ENCODE measurements at regions not wholly inside any gene's neighbourhood (a gene's known extent, or its start where the extent isn't known, plus 50 kb on each side); places are given as distances from the start of the nearest gene placed in this dataset.

DNA sequence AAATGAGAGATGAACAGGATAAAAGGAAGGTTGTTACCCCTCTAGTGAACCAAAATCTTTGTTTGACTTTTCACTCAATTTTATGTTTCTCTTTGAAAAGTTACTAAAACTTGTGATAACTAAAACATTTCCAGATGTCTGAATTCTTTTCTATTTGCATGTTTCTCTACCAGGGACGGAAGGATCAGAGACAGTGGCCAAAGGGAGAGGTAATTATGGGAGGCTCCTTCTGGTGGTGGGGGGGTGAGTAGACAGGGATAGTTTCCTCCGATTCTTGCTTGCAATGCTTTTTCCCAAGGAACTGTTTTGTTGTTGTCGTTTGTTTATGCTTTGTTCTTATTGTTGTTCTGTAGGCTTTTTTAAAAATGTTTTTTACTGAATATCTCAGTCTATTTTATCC lies 374.8 kb downstream of the INHBA start:
- no peak for TF ChIP-seq POLR2A (IDR thresholded peaks at IDR 0.05)
- TF ChIP-seq, protein P1, sequence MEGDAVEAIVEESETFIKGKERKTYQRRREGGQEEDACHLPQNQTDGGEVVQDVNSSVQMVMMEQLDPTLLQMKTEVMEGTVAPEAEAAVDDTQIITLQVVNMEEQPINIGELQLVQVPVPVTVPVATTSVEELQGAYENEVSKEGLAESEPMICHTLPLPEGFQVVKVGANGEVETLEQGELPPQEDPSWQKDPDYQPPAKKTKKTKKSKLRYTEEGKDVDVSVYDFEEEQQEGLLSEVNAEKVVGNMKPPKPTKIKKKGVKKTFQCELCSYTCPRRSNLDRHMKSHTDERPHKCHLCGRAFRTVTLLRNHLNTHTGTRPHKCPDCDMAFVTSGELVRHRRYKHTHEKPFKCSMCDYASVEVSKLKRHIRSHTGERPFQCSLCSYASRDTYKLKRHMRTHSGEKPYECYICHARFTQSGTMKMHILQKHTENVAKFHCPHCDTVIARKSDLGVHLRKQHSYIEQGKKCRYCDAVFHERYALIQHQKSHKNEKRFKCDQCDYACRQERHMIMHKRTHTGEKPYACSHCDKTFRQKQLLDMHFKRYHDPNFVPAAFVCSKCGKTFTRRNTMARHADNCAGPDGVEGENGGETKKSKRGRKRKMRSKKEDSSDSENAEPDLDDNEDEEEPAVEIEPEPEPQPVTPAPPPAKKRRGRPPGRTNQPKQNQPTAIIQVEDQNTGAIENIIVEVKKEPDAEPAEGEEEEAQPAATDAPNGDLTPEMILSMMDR (IDR thresholded peaks at IDR 0.05), result no peak
